H9 (cell line): ENCODE measurements at regions not wholly inside any gene's neighbourhood (a gene's known extent, or its start where the extent isn't known, plus 50 kb on each side); places are given as distances from the start of the nearest gene placed in this dataset.

ENCODE experiments used
- DNase-seq: peaks from one replicate; pipeline ENCODE4 v3.0.0-alpha.2; 2017
- H2AFZ ChIP-seq: one replicate; pipeline ENCODE4 v1.6.1; 2013; ENCODE audit warnings: mild to moderate bottlenecking, low read length, control low read depth, moderate library complexity
- H2AK5ac ChIP-seq: 2 replicates; pipeline ENCODE4 v1.6.1; 2013; ENCODE audit warnings: low read length, control low read depth, mixed read lengths; ENCODE audit not compliant: insufficient read length
- H2BK120ac ChIP-seq: one replicate; pipeline ENCODE4 v1.6.1; 2013; ENCODE audit warnings: low read depth, mild to moderate bottlenecking, low read length, control low read depth, inconsistent platforms; ENCODE audit not compliant: poor library complexity, severe bottlenecking
- H2BK12ac ChIP-seq: 2 replicates; pipeline ENCODE4 v1.6.1; 2013; ENCODE audit warnings: low read length, control low read depth, mixed read lengths, low read depth; ENCODE audit not compliant: insufficient read length
- H2BK15ac ChIP-seq: 2 replicates; pipeline ENCODE4 v1.6.1; 2013; ENCODE audit warnings: low read depth, low read length, control low read depth
- H2BK20ac ChIP-seq: one replicate; pipeline ENCODE4 v1.6.1; 2013; ENCODE audit warnings: low read depth, mild to moderate bottlenecking, low read length, control low read depth, inconsistent platforms; ENCODE audit not compliant: poor library complexity, severe bottlenecking
- H2BK5ac ChIP-seq: 2 replicates; pipeline ENCODE4 v1.6.1; 2013; ENCODE audit warnings: low read length, control low read depth, mixed read lengths; ENCODE audit not compliant: insufficient read length
- H3K14ac ChIP-seq: 2 replicates; pipeline ENCODE4 v1.6.1; 2013; ENCODE audit warnings: low read length, control low read depth; ENCODE audit not compliant: insufficient read depth
- H3K18ac ChIP-seq: 2 replicates; pipeline ENCODE4 v1.6.1; 2013; ENCODE audit warnings: low read depth, mild to moderate bottlenecking, mixed read lengths, low read length, control low read depth; ENCODE audit not compliant: insufficient read length
- H3K23ac ChIP-seq: 2 replicates; pipeline ENCODE4 v1.6.1; 2013; ENCODE audit warnings: low read length, control low read depth, mixed read lengths, low read depth; ENCODE audit not compliant: insufficient read length
- H3K23me2 ChIP-seq: 2 replicates; pipeline ENCODE4 v1.6.1; 2013; ENCODE audit warnings: low read depth, mild to moderate bottlenecking, mixed read lengths, low read length, control low read depth; ENCODE audit not compliant: insufficient read length, poor library complexity, severe bottlenecking
- H3K27ac ChIP-seq: 2 replicates; pipeline ENCODE4 v1.5.1; 2013; ENCODE audit warnings: low read length, control low read depth, mixed read lengths, low read depth; ENCODE audit not compliant: insufficient read length
- H3K27me3 ChIP-seq: 2 replicates; pipeline ENCODE4 v1.6.1; 2013; ENCODE audit warnings: low read length, control low read depth, inconsistent platforms; ENCODE audit not compliant: insufficient read depth
- H3K4ac ChIP-seq: 2 replicates; pipeline ENCODE4 v1.6.1; 2013; ENCODE audit warnings: low read depth, mild to moderate bottlenecking, control low read depth, inconsistent platforms, low read length, moderate library complexity
- H3K4me1 ChIP-seq: 2 replicates; pipeline ENCODE4 v1.6.1; 2013; ENCODE audit warnings: low read length, control low read depth, inconsistent platforms; ENCODE audit not compliant: insufficient read depth
- H3K4me2 ChIP-seq: 2 replicates; pipeline ENCODE4 v1.6.1; 2013; ENCODE audit warnings: low read length, control low read depth, mixed read lengths; ENCODE audit not compliant: insufficient read length, insufficient read depth
- H3K56ac ChIP-seq: 2 replicates; pipeline ENCODE4 v1.6.1; 2013; ENCODE audit warnings: low read depth, mild to moderate bottlenecking, mixed read lengths, low read length, control low read depth; ENCODE audit not compliant: insufficient read length
- H3K79me1 ChIP-seq: 2 replicates; pipeline ENCODE4 v1.6.1; 2013; ENCODE audit warnings: low read depth, mild to moderate bottlenecking, moderate library complexity, low read length, control low read depth, inconsistent platforms; ENCODE audit not compliant: insufficient read depth, poor library complexity, severe bottlenecking
- H3K79me2 ChIP-seq: 2 replicates; pipeline ENCODE4 v1.6.1; 2013; ENCODE audit warnings: low read length, control low read depth, inconsistent platforms; ENCODE audit not compliant: insufficient read depth
- H3K9ac ChIP-seq: 2 replicates; pipeline ENCODE4 v1.6.1; 2013; ENCODE audit warnings: low read length, control low read depth, mixed read lengths; ENCODE audit not compliant: insufficient read length; ENCODE audit errors: extremely low read depth
- H3K9me3 ChIP-seq: one replicate; pipeline ENCODE4 v1.6.1; 2013; ENCODE audit warnings: low read depth, low read length, inconsistent platforms; ENCODE audit not compliant: control insufficient read depth
- H3T11ph ChIP-seq: one replicate; pipeline ENCODE4 v1.6.1; 2013; ENCODE audit warnings: mild to moderate bottlenecking, low read length, control low read depth, inconsistent platforms
- H4K20me1 ChIP-seq: one replicate; pipeline ENCODE4 v1.6.1; 2013; ENCODE audit not compliant: control insufficient read depth, insufficient read length, insufficient read depth
- H4K5ac ChIP-seq: 2 replicates; pipeline ENCODE4 v1.6.1; 2013; ENCODE audit warnings: low read depth, mild to moderate bottlenecking, mixed read lengths, low read length, control low read depth; ENCODE audit not compliant: insufficient read length
- H4K8ac ChIP-seq: replicated peaks from 2 replicates; pipeline ENCODE4 v1.6.1; 2013; ENCODE audit warnings: low read length, control low read depth, mixed read lengths, low read depth; ENCODE audit not compliant: insufficient read length
- H4K91ac ChIP-seq: 2 replicates; pipeline ENCODE4 v1.6.1; 2013; ENCODE audit warnings: low read depth, mild to moderate bottlenecking, moderate library complexity, mixed read lengths, low read length, control low read depth; ENCODE audit not compliant: insufficient read length
- H3K27ac Mint-ChIP-seq, 3 experiments: 2 replicates in 2 of 3; 3 replicates in 1 of 3; pipeline ENCODE4 v1.8.0; 2020 to 2021; ENCODE audit warnings: mixed read lengths in 3 of 3, mild to moderate bottlenecking in 1 of 3, moderate library complexity in 1 of 3
- H3K27me3 Mint-ChIP-seq: 2 replicates; pipeline ENCODE4 v1.8.0; 2021; ENCODE audit warnings: low read depth, mild to moderate bottlenecking, moderate library complexity, mixed read lengths
- H3K36me3 Mint-ChIP-seq, 3 experiments: 2 replicates in 2 of 3; 3 replicates in 1 of 3; pipeline ENCODE4 v1.8.0; 2020 to 2021; ENCODE audit warnings: low read depth in 3 of 3, mixed read lengths in 3 of 3; ENCODE audit not compliant: insufficient read depth in 1 of 3
- H3K4me1 Mint-ChIP-seq, 2 experiments: 2 replicates each; pipeline ENCODE4 v1.8.0; 2020; ENCODE audit warnings: mixed read lengths in 2 of 2
- H3K4me3 Mint-ChIP-seq, 2 experiments: 2 replicates in 1 of 2; 3 replicates in 1 of 2; pipeline ENCODE4 v1.8.0; 2020 to 2021; ENCODE audit warnings: mild to moderate bottlenecking in 2 of 2, mixed read lengths in 2 of 2, moderate library complexity in 1 of 2
- H3K9me3 Mint-ChIP-seq, 2 experiments: 2 replicates in 1 of 2; 3 replicates in 1 of 2; pipeline ENCODE4 v1.8.0; 2020; ENCODE audit warnings: mild to moderate bottlenecking in 2 of 2, mixed read lengths in 2 of 2, moderate library complexity in 1 of 2
- WGBS: extraction: QIAGEN DNeasy Blood & Tissue Kit; methylation state at CpG from one replicate; pipeline ENCODE4 v1.1.7; 2013; ENCODE audit warnings: missing lambda C conversion rate, low lambda C conversion rate, mixed read lengths; ENCODE audit not compliant: insufficient read length; ENCODE audit errors: extremely low coverage; 5-methylcytosine and 5-hydroxymethylcytosine counted together
- TF ChIP-seq, protein P1 (sequence below): fragments of 200-600 bp; sonication (generic); conservative IDR thresholded peaks from 3 replicates; pipeline ENCODE4 v1.8.0; 2021; ENCODE audit warnings: antibody characterized with exemption, mild to moderate bottlenecking

- no peak overlapping the region for H3K4me2 ChIP-seq
- no peaks in the 10 kb centered on the region for H3K4me1 ChIP-seq
- H2BK12ac ChIP-seq = no peak overlapping the region
- peaks cover 5% of the 10 kb centered on the region for H3K9me3 ChIP-seq
- no peak overlapping the region for H2BK20ac ChIP-seq
- no peak overlapping the region for H2BK120ac ChIP-seq
- no peak overlapping the region for H2BK15ac ChIP-seq
- no peaks in the 10 kb centered on the region for H3K27me3 ChIP-seq
- no CpG with 5 or more reads among the region's 2 CpGs for WGBS
- no peak overlapping the region for H3K18ac ChIP-seq
- H2AFZ ChIP-seq = no peak overlapping the region
- H3K23ac ChIP-seq = no peak overlapping the region
- H3K4me1 Mint-ChIP-seq = no peaks in the 10 kb centered on the region
- H3K4ac ChIP-seq = no peak overlapping the region
- H3K79me1 ChIP-seq = no peaks in the 10 kb centered on the region
- H3K79me2 ChIP-seq = no peaks in the 10 kb centered on the region
- no peak overlapping the region for H3T11ph ChIP-seq
- H3K23me2 ChIP-seq = no peaks in the 10 kb centered on the region
- no peak overlapping the region for H4K5ac ChIP-seq
- no peak overlapping the region for H3K14ac ChIP-seq
- TF ChIP-seq, protein P1, sequence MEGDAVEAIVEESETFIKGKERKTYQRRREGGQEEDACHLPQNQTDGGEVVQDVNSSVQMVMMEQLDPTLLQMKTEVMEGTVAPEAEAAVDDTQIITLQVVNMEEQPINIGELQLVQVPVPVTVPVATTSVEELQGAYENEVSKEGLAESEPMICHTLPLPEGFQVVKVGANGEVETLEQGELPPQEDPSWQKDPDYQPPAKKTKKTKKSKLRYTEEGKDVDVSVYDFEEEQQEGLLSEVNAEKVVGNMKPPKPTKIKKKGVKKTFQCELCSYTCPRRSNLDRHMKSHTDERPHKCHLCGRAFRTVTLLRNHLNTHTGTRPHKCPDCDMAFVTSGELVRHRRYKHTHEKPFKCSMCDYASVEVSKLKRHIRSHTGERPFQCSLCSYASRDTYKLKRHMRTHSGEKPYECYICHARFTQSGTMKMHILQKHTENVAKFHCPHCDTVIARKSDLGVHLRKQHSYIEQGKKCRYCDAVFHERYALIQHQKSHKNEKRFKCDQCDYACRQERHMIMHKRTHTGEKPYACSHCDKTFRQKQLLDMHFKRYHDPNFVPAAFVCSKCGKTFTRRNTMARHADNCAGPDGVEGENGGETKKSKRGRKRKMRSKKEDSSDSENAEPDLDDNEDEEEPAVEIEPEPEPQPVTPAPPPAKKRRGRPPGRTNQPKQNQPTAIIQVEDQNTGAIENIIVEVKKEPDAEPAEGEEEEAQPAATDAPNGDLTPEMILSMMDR = no peak
- no peak overlapping the region for H2BK5ac ChIP-seq
- H3K9me3 Mint-ChIP-seq = peaks cover 11 to 15% of the 10 kb centered on the region in 2 experiments
- H3K27me3 Mint-ChIP-seq = no peaks in the 10 kb centered on the region
- H3K9ac ChIP-seq = no peak overlapping the region
- no peak for DNase-seq
- no peak overlapping the region for H4K8ac ChIP-seq
- H4K20me1 ChIP-seq = no peaks in the 10 kb centered on the region
- H3K4me3 Mint-ChIP-seq = no peak overlapping the region
- no peak overlapping the region for H3K56ac ChIP-seq
- H3K27ac Mint-ChIP-seq = no peak overlapping the region
- H3K27ac ChIP-seq = no peak overlapping the region
- peaks cover 2 to 15% (median 7%) of the 10 kb centered on the region in 3 experiments; a peak in 6 of 7 replicates for H3K36me3 Mint-ChIP-seq
- no peak overlapping the region for H2AK5ac ChIP-seq
- no peak overlapping the region for H4K91ac ChIP-seq
These were observed 1366.6 kb downstream of the FSCB start for GRCh38 chr14:43140453-43140852.
